ENCODE measurements at regions not wholly inside any gene's neighbourhood (a gene's known extent, or its start where the extent isn't known, plus 50 kb on each side); places are given as distances from the start of the nearest gene placed in this dataset.
A peak's percentile ranks its signal among the peaks of the same experiment; 100 is the strongest.

DNA sequence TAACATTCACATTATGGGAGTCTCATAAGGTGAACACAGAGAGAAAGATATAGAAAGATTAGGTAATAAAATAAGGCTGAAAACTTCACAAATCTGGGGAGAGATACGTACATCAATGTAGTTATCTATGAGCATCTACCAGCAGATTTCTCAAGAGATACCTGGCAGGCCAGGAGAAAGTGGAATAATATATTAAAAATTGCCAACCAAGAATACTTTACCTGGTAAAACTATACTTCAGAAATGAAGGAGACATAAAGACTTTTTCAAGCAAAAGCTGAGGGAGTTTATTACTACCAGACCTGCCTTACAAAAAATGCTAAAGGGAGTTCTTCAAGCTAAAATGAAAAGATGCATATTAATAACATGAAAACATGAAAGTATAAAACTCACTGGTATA lies 78.8 kb upstream of the COMTD1 start:
- H3K36me3 ChIP-seq (ENCODE audit: control insufficient read depth, low read depth, low read length) = no peaks in the 10 kb centered on the region
- H3K9ac ChIP-seq (ENCODE audit: low read length) = no peak overlapping the region
- H3K27me3 ChIP-seq (ENCODE audit: control insufficient read depth, insufficient read depth, low read length) = no peaks in the 10 kb centered on the region
- no peak overlapping the region for H3K27ac ChIP-seq (ENCODE audit: low read length)
- H3K9me3 ChIP-seq (ENCODE audit: control insufficient read depth, low read depth, low read length) = peaks cover 6% of the 10 kb centered on the region
- H3K4me1 ChIP-seq (ENCODE audit: control insufficient read depth, low read depth, low read length) = no peaks in the 10 kb centered on the region
- H3K4me3 ChIP-seq (ENCODE audit: low read length) = no peak overlapping the region

DNA sequence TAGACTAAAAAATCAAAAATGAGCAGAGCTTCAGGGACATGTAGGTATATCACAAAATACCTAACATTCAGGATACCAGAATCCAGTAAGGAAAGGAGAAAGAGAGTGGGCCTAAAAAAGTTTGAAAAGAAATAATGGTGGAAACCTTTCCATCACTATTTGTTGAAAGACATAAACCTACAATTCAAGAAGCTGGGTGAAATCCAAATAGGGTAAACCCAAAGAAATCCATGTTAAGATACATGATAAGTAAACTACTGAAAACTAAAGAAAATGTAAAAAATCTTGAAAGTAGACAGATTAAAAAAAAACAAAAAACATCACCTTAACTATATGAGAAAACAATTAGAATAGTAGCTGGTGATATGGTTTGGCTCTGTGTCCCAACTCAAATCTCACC lies 76.7 kb upstream of the COMTD1 start:
- H3K4me3 ChIP-seq (ENCODE audit: low read length) = no peak overlapping the region

DNA sequence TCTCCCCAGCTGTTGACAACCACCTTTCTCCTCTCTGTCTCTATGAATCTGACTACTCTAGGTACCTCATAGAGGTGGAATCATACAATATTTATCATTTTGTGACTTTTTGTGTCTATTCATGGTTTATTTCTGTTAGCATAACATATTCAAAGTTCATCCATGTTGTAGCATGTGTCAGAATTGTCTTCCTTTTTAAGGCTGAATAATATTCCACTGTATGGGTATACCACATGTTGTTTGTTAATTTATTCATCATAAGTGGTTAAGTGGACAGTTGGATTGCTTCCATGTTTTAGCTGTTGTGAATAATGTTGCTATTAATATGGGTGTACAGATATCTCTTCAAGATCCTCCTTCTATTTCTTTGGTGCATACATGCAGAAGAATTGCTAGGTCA lies 69.9 kb upstream of the COMTD1 start:
- Histone ChIP-seq H3K27me3 (ENCODE audit: control insufficient read depth, insufficient read depth, low read length) (no peaks in the 10 kb centered on the region), H3K9me3 (ENCODE audit: control insufficient read depth, low read depth, low read length) (peaks cover 18% of the 10 kb centered on the region), H3K9ac (ENCODE audit: low read length) (no peak overlapping the region), H3K4me3 (ENCODE audit: low read length) (no peak overlapping the region), H3K36me3 (ENCODE audit: control insufficient read depth, low read depth, low read length) (no peaks in the 10 kb centered on the region), H3K27ac (ENCODE audit: low read length) (no peak overlapping the region), H3K4me1 (ENCODE audit: control insufficient read depth, low read depth, low read length) (no peaks in the 10 kb centered on the region)

More for the DNA sequence above, 76.7 kb upstream of the COMTD1 start:
- no peaks in the 10 kb centered on the region for H3K27me3 ChIP-seq (ENCODE audit: control insufficient read depth, insufficient read depth, low read length)
- H3K9ac ChIP-seq (ENCODE audit: low read length) = no peak overlapping the region
- H3K36me3 ChIP-seq (ENCODE audit: control insufficient read depth, low read depth, low read length) = no peaks in the 10 kb centered on the region
- no peaks in the 10 kb centered on the region for H3K4me1 ChIP-seq (ENCODE audit: control insufficient read depth, low read depth, low read length)
- H3K27ac ChIP-seq (ENCODE audit: low read length) = no peak overlapping the region
- peaks cover 6% of the 10 kb centered on the region for H3K9me3 ChIP-seq (ENCODE audit: control insufficient read depth, low read depth, low read length)

DNA sequence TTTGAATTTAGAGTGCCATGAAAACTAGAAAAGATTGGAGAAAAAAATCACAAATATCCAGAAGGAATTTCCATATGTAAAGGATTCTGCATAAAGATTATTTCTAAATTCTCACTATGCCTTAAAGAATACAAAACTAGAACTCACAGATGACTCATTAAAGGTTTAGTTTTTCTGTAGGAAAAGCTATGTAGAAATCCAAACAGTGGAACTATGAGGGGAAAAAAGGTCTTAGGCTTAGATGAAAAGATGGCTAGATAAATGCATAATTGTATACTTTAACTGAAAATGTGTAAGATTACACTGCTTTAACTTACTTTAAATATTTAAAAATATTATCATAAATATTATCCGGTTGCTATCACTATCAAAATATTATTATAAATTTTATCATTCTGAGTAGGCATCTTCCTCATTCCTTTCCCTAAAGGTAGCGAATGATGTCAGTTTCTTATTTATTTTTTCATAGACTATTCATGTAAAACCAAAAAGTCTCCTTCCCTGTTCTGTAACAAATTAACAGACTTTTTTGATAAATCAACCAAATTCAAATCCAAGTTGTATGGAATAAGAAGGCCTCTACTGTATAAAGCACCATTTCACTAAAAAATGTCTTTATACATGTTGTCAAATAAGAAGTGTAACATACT lies 69.1 kb upstream of the COMTD1 start:
- Histone ChIP-seq H3K4me3 (ENCODE audit: low read length) (no peak overlapping the region), H3K4me1 (ENCODE audit: control insufficient read depth, low read depth, low read length) (no peaks in the 10 kb centered on the region), H3K9me3 (ENCODE audit: control insufficient read depth, low read depth, low read length) (peaks cover 18% of the 10 kb centered on the region), H3K9ac (ENCODE audit: low read length) (no peak overlapping the region), H3K27me3 (ENCODE audit: control insufficient read depth, insufficient read depth, low read length) (no peaks in the 10 kb centered on the region), H3K36me3 (ENCODE audit: control insufficient read depth, low read depth, low read length) (no peaks in the 10 kb centered on the region), H3K27ac (ENCODE audit: low read length) (no peak overlapping the region)

DNA sequence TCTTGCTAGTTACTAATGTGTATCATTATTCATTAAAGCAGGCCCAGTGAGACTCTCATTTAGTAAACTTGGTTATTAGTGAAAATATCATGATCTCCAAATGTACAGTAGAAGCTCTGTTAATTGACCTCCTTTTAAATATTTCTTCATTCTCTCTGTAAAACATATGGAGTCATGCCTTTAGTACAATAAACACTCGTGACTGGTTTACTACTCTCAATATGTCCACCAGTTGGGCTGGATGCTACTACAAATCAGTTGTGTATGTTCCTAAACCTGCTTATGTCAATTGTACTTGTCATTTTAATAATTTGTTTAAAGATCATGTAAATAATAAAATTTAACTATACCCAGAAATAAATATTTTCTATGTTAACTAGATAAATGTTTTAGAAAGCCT lies 68.6 kb upstream of the COMTD1 start:
- Histone ChIP-seq H3K9me3 (ENCODE audit: control insufficient read depth, low read depth, low read length) (peaks cover 18% of the 10 kb centered on the region), H3K27ac (ENCODE audit: low read length) (no peak overlapping the region), H3K9ac (ENCODE audit: low read length) (no peak overlapping the region), H3K27me3 (ENCODE audit: control insufficient read depth, insufficient read depth, low read length) (no peaks in the 10 kb centered on the region), H3K4me3 (ENCODE audit: low read length) (no peak overlapping the region), H3K36me3 (ENCODE audit: control insufficient read depth, low read depth, low read length) (no peaks in the 10 kb centered on the region), H3K4me1 (ENCODE audit: control insufficient read depth, low read depth, low read length) (no peaks in the 10 kb centered on the region)

DNA sequence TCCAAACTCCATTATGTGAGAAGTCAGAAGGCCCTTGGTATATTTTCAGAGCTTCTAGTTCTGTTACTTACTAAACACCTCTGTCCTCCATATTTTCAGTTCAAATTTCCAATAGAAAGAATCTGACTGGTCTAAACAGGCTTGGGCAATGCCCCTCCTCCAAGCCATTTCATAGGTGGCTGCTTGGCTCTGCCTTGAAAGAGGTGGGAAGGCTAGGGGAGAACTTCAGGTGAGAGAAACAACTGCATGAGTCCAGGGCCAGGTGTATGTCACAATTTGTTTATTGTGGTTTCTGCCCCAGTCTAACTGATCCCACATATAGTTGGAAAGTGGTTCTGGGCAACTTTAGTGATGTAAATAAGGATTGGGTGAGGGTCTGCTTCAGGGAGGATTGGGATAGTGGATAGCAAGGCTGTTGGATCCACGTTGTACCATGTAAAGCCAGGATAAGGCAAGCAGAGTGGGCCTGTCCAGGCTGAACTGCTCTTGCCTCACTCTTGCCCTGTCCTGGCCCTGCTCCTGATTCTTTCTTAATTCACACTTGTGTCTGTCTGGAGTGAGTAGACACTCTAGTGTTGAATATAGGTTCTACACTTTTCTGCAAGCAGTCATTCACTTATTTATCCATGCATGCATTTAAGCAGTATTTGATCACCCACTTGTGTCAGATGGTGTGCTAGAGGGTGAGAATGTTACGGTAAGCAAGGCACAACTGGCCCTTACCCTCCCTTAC lies 67.5 kb upstream of the COMTD1 start:
- Histone ChIP-seq H3K27ac (ENCODE audit: low read length) (no peak overlapping the region), H3K9ac (ENCODE audit: low read length) (no peak overlapping the region), H3K4me3 (ENCODE audit: low read length) (no peak overlapping the region), H3K9me3 (ENCODE audit: control insufficient read depth, low read depth, low read length) (peaks cover 18% of the 10 kb centered on the region), H3K27me3 (ENCODE audit: control insufficient read depth, insufficient read depth, low read length) (no peaks in the 10 kb centered on the region), H3K36me3 (ENCODE audit: control insufficient read depth, low read depth, low read length) (no peaks in the 10 kb centered on the region), H3K4me1 (ENCODE audit: control insufficient read depth, low read depth, low read length) (no peaks in the 10 kb centered on the region)

DNA sequence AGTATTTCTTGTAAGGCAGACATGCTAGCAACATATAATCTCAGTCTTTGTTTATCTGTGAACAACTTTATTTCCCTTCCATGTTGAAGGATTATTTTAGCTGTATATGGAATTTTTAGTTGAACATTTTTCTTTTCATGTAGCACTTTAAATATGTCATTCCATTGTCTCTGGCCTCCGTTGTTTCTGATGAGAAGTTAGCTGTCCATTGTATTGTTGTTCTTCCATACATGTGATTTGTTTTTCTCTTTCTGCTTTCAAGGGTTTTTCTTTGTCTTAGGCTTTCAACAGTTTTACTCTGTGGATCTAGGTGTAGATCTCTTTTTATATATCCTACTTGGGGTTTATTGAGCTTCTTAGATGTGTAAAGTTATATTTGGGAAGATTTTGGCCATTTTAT lies 66.3 kb upstream of the COMTD1 start:
- H3K27me3 ChIP-seq (ENCODE audit: control insufficient read depth, insufficient read depth, low read length) = peaks cover 3% of the 10 kb centered on the region
- no peak overlapping the region for H3K9ac ChIP-seq (ENCODE audit: low read length)
- no peaks in the 10 kb centered on the region for H3K36me3 ChIP-seq (ENCODE audit: control insufficient read depth, low read depth, low read length)
- H3K9me3 ChIP-seq (ENCODE audit: control insufficient read depth, low read depth, low read length) = peaks cover 18% of the 10 kb centered on the region
- no peaks in the 10 kb centered on the region for H3K4me1 ChIP-seq (ENCODE audit: control insufficient read depth, low read depth, low read length)
- H3K27ac ChIP-seq (ENCODE audit: low read length) = no peak overlapping the region
- no peak overlapping the region for H3K4me3 ChIP-seq (ENCODE audit: low read length)

DNA sequence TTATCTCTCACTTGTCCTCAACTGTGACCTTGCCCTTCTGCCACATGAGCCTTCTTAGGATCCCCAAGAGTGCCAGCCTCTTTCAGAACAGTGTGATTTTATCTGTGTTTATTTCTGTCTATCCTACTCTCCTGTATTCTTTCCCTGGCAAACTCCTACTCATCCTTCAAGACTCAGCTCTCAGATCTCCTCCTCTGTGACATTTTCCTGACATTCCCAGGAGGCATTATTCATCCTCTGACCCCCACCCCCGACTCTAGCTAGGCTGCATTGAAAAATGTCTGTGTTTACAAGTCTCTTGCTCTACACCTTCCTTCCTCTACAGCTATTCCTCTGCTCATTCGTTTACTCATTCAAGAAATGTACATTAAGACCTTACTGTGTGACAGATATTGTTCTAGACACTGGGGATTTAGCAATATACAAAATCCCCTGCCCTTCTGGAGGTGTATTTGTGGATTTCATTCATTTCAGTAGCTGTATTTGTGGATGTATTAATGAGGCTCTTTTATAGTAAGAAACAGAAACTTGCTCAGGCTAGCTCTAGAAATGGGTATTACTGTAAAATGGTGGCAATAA lies 61.4 kb upstream of the COMTD1 start:
- Histone ChIP-seq H3K9me3 (ENCODE audit: control insufficient read depth, low read depth, low read length) (peaks cover 3% of the 10 kb centered on the region), H3K36me3 (ENCODE audit: control insufficient read depth, low read depth, low read length) (no peaks in the 10 kb centered on the region), H3K9ac (ENCODE audit: low read length) (no peak overlapping the region), H3K27me3 (ENCODE audit: control insufficient read depth, insufficient read depth, low read length) (peaks cover 46% of the 10 kb centered on the region), H3K4me1 (ENCODE audit: control insufficient read depth, low read depth, low read length) (peaks cover 5% of the 10 kb centered on the region), H3K27ac (ENCODE audit: low read length) (no peak overlapping the region), H3K4me3 (ENCODE audit: low read length) (no peak overlapping the region)

DNA sequence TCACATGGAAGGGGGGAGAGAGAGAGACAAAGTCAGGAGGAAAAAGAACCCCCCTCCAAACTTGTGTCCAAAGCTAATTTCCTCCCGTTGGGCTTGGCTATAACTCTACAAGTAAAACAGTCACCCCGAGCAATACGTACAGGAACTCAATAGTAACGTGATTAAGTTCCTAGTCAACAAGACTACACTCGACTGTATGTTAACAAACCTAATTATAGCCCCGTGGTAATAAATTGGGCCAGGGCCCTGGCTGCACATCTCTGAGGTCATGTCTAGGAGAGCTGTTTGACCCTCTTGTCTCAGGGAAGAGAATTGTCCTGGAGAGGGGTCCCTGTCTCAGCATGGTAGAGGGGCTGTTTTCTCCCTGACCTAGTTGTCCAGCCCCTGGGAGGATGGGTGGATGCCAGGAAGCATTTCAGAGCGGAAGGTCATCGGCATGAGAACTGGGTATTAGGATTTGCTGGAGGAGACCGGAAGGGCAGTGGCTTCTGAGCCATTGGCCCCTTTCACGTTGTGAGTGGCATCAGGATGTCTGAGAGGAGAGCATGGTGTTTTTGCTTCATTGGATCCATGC lies 60.2 kb upstream of the COMTD1 start:
- H3K9me3 ChIP-seq (ENCODE audit: control insufficient read depth, low read depth, low read length) = no peaks in the 10 kb centered on the region
- no peak overlapping the region for H3K9ac ChIP-seq (ENCODE audit: low read length)
- H3K27me3 ChIP-seq (ENCODE audit: control insufficient read depth, insufficient read depth, low read length) = peaks cover 46% of the 10 kb centered on the region
- no peaks in the 10 kb centered on the region for H3K36me3 ChIP-seq (ENCODE audit: control insufficient read depth, low read depth, low read length)
- peak overlapping the region; percentile 60 for H3K4me3 ChIP-seq (ENCODE audit: low read length)
- no peak overlapping the region for H3K27ac ChIP-seq (ENCODE audit: low read length)
- H3K4me1 ChIP-seq (ENCODE audit: control insufficient read depth, low read depth, low read length) = peaks cover 5% of the 10 kb centered on the region

DNA sequence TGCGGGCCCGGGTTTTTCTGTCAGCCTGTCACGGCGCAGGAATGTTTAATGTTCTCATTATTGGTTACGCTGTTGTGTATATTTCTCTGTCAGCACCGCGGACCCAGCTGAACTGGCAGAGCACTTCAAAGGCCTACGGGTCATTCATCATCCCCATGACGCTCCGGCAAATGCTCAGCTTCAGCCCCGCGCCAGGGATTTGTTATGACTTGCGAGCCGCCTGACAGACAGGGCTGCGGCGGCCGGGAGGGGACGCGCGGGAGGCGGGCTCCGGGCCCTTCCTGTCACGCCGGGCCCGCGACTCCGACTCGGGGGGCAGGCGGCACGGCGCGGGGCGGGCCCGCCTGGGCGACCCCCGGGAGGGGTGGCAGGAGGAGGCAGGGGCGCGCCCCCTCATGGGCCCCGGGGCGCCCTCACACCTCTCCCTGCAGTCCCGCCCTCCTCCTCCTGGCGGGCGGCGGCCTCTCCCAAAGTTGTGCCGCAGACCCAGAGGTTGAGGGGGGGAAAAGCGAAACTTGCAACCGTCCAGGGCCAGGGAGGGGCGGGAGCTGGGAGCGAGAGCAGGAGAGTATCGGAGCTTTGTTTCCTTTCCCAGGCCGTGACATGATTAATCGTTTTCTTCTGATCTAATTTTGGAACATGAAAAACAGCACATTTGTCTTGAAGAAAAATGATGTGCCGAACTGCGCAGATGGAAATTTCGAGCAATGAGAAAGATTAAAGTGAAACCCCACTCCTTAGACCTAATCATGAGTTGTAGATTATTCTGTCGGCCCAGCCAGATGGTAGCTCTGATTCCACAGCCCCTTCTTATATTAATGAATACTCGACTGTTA lies 59.3 kb upstream of the COMTD1 start:
- Histone ChIP-seq H3K27ac (ENCODE audit: low read length) (no peak overlapping the region), H3K27me3 (ENCODE audit: control insufficient read depth, insufficient read depth, low read length) (peaks cover 46% of the 10 kb centered on the region), H3K4me3 (ENCODE audit: low read length) (peak overlapping the region; percentile 60), H3K9me3 (ENCODE audit: control insufficient read depth, low read depth, low read length) (no peaks in the 10 kb centered on the region), H3K4me1 (ENCODE audit: control insufficient read depth, low read depth, low read length) (peaks cover 5% of the 10 kb centered on the region), H3K36me3 (ENCODE audit: control insufficient read depth, low read depth, low read length) (no peaks in the 10 kb centered on the region), H3K9ac (ENCODE audit: low read length) (peak overlapping the region; percentile 44)

DNA sequence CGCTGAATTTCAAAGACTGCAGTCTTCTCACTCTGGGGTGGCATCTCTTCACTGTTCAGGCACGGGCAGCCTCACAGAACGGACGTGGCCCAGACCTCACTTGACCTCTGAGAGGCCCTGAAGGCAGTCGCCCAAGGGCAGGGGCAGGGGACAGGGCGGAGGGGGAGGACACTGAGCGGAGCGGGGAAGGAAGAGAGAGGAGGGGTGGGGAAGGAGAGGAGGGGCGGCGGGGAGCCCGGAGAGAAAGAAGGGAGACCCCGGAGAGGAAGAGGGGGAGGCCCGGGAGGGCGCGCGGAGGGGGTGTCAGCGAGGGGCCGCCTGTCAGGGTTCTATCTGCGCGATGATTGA lies 58.7 kb upstream of the COMTD1 start:
- no peak overlapping the region for H3K9ac ChIP-seq (ENCODE audit: low read length)
- no peak overlapping the region for H3K27ac ChIP-seq (ENCODE audit: low read length)
- no peaks in the 10 kb centered on the region for H3K36me3 ChIP-seq (ENCODE audit: control insufficient read depth, low read depth, low read length)
- H3K27me3 ChIP-seq (ENCODE audit: control insufficient read depth, insufficient read depth, low read length) = peaks cover 46% of the 10 kb centered on the region
- H3K4me1 ChIP-seq (ENCODE audit: control insufficient read depth, low read depth, low read length) = peaks cover 5% of the 10 kb centered on the region
- no peaks in the 10 kb centered on the region for H3K9me3 ChIP-seq (ENCODE audit: control insufficient read depth, low read depth, low read length)
- peak overlapping the region; percentile 60 for H3K4me3 ChIP-seq (ENCODE audit: low read length)

Measured in iPS-18a (cell line).